Coronary artery (tissue), 2 donors: ENCODE measurements at regions not wholly inside any gene's neighbourhood (a gene's known extent, or its start where the extent isn't known, plus 50 kb on each side); places are given as distances from the start of the nearest gene placed in this dataset.

Experiments
- DNase-seq: peaks from one replicate; pipeline ENCODE4 v3.0.0-alpha.2; 2017; ENCODE audit warnings: low spot score
- H3K27ac ChIP-seq, 2 donors: fragments of 200-600 bp; sonication (generic); one replicate each; pipeline ENCODE4 v1.5.1; 2016 to 2019
- H3K4me3 ChIP-seq: fragments of 200-600 bp; sonication (generic); 2 replicates; pipeline ENCODE4 v1.5.1; 2016; ENCODE audit warnings: mild to moderate bottlenecking, moderate library complexity
- CTCF ChIP-seq: fragments of 200-600 bp; sonication (generic); IDR thresholded peaks from one replicate; pipeline ENCODE4 v1.5.1; 2019; ENCODE audit warnings: antibody characterized with exemption

GRCh38 chr1:88101041-88101440 lies 583.0 kb upstream of the PKN2 start:
- Histone ChIP-seq H3K4me3 (no peak overlapping the region), H3K27ac (no peak overlapping the region)
- no peak for DNase-seq
- no peak for TF ChIP-seq CTCF

GRCh38 chr1:88104236-88104635 lies 579.8 kb upstream of the PKN2 start:
- DNase-seq, result no peak
- Histone ChIP-seq H3K27ac (no peak overlapping the region), H3K4me3 (no peak overlapping the region)
- no peak for TF ChIP-seq CTCF

GRCh38 chr1:88104886-88105285 lies 579.2 kb upstream of the PKN2 start:
- H3K27ac ChIP-seq, result no peak overlapping the region
- DNase-seq, result no peak
- H3K4me3 ChIP-seq, result no peak overlapping the region
- no peak for TF ChIP-seq CTCF

GRCh38 chr1:88111816-88112215 lies 572.3 kb upstream of the PKN2 start:
- Histone ChIP-seq H3K4me3 (no peak overlapping the region), H3K27ac (no peak overlapping the region)
- TF ChIP-seq CTCF, result no peak
- DNase-seq, result no peak

GRCh38 chr1:88117597-88117996 lies 566.5 kb upstream of the PKN2 start:
- no peak for TF ChIP-seq CTCF
- no peak overlapping the region for H3K4me3 ChIP-seq
- no peak for DNase-seq
- H3K27ac ChIP-seq, result no peak overlapping the region

- no peak overlapping the region for H3K4me3 ChIP-seq
- DNase-seq, result no peak
- H3K27ac ChIP-seq, result no peak overlapping the region
- no peak for TF ChIP-seq CTCF
These were observed 565.8 kb upstream of the PKN2 start for GRCh38 chr1:88118176-88118845.

GRCh38 chr1:88124614-88125013 lies 559.5 kb upstream of the PKN2 start:
- H3K4me3 ChIP-seq, result no peak overlapping the region
- no peak for TF ChIP-seq CTCF
- no peak for DNase-seq
- no peak overlapping the region for H3K27ac ChIP-seq
